ENCODE measurements at regions not wholly inside any gene's neighbourhood (a gene's known extent, or its start where the extent isn't known, plus 50 kb on each side); places are given as distances from the start of the nearest gene placed in this dataset.

- TF ChIP-seq CTCF (conservative IDR thresholded peaks at IDR 0.05) (no peak), ZFX (IDR thresholded peaks at IDR 0.05) (no peak)
Measured at GRCh38 chr5:87007737-87008136, 259.9 kb upstream of the RASA1 start.
